SK-N-SH treated with all-trans-retinoic acid at 6 μM for 48 hours (cell line): ENCODE measurements at regions not wholly inside any gene's neighbourhood (a gene's known extent, or its start where the extent isn't known, plus 50 kb on each side); places are given as distances from the start of the nearest gene placed in this dataset.

Source experiments
- ATAC-seq: fragments of 200-7000 bp; cut with Tn5 transposase; 3 replicates; pipeline ENCODE4 v1.9.1; 2020; ENCODE audit warnings: mild to moderate bottlenecking, moderate library complexity
- ARNTL ChIP-seq: fragments of 450-650 bp; formaldehyde crosslinking; IDR thresholded peaks from 2 replicates; pipeline ENCODE4 v1.5.0; 2020; ENCODE audit warnings: low read depth, mild to moderate bottlenecking, moderate library complexity, borderline replicate concordance
- BACH2 ChIP-seq: fragments of 250-450 bp; sonication (Bioruptor Pico); IDR thresholded peaks from 2 replicates; pipeline ENCODE4 v1.9.0; 2021; ENCODE audit warnings: mild to moderate bottlenecking, borderline replicate concordance
- CSDC2 ChIP-seq: fragments of 250-450 bp; sonication (Bioruptor Pico); IDR thresholded peaks from 2 replicates; pipeline ENCODE4 v1.5.0; 2020; ENCODE audit warnings: mild to moderate bottlenecking, moderate library complexity
- CSRNP3 ChIP-seq: fragments of 250-450 bp; sonication (Bioruptor Pico); IDR thresholded peaks from 2 replicates; pipeline ENCODE4 v1.5.1; 2021; ENCODE audit warnings: mild to moderate bottlenecking, moderate library complexity
- ESRRG ChIP-seq: fragments of 250-450 bp; sonication (Bioruptor Pico); IDR thresholded peaks from 2 replicates; pipeline ENCODE4 v1.6.1; 2021; ENCODE audit warnings: mild to moderate bottlenecking
- GLIS3 ChIP-seq: fragments of 250-450 bp; sonication (Bioruptor Pico); IDR thresholded peaks from 2 replicates; pipeline ENCODE4 v1.5.0; 2020; ENCODE audit warnings: mild to moderate bottlenecking, moderate library complexity
- ISL1 ChIP-seq: fragments of 250-450 bp; sonication (Bioruptor Pico); IDR thresholded peaks from 2 replicates; pipeline ENCODE4 v2.1.2; 2022; ENCODE audit warnings: mild to moderate bottlenecking, moderate library complexity
- OSR1 ChIP-seq: fragments of 250-450 bp; sonication (Bioruptor Pico); IDR thresholded peaks from 2 replicates; pipeline ENCODE4 v1.8.0; 2022; ENCODE audit warnings: moderate library complexity, mild to moderate bottlenecking, inconsistent platforms
- PATZ1 ChIP-seq: fragments of 250-450 bp; sonication (Bioruptor Pico); IDR thresholded peaks from 2 replicates; pipeline ENCODE4 v1.8.0; 2020; ENCODE audit warnings: mild to moderate bottlenecking, moderate library complexity, borderline replicate concordance
- PPARA ChIP-seq: fragments of 250-450 bp; sonication (Bioruptor Pico); IDR thresholded peaks from 2 replicates; pipeline ENCODE4 v1.5.0; 2020; ENCODE audit warnings: mild to moderate bottlenecking, borderline replicate concordance
- RARB ChIP-seq: fragments of 250-450 bp; sonication (Bioruptor Pico); IDR thresholded peaks from 2 replicates; pipeline ENCODE4 v1.8.0; 2021; ENCODE audit warnings: mild to moderate bottlenecking, moderate library complexity
- TCF4 ChIP-seq: fragments of 250-450 bp; sonication (Bioruptor Pico); IDR thresholded peaks from 2 replicates; pipeline ENCODE4 v1.8.0; 2021; ENCODE audit warnings: mild to moderate bottlenecking, moderate library complexity, borderline replicate concordance
- TOX ChIP-seq: fragments of 250-450 bp; sonication (Bioruptor Pico); IDR thresholded peaks from 2 replicates; pipeline ENCODE4 v1.8.0; 2021; ENCODE audit warnings: mild to moderate bottlenecking, moderate library complexity, borderline replicate concordance
- ZC3H10 ChIP-seq: fragments of 250-450 bp; sonication (Bioruptor Pico); IDR thresholded peaks from 2 replicates; pipeline ENCODE4 v1.5.1; 2021; ENCODE audit warnings: mild to moderate bottlenecking, moderate library complexity
- ZFP30 ChIP-seq: fragments of 450-650 bp; formaldehyde crosslinking; IDR thresholded peaks from 2 replicates; pipeline ENCODE4 v1.5.0; 2022; ENCODE audit warnings: mild to moderate bottlenecking, moderate library complexity
- ZNF565 ChIP-seq: fragments of 450-650 bp; formaldehyde crosslinking; conservative IDR thresholded peaks from 2 replicates; pipeline ENCODE4 v1.5.0; 2020; ENCODE audit warnings: low read depth, mild to moderate bottlenecking, moderate library complexity
- ZNF70 ChIP-seq: fragments of 450-650 bp; formaldehyde crosslinking; IDR thresholded peaks from 2 replicates; pipeline ENCODE4 v1.5.0; 2020; ENCODE audit warnings: mild to moderate bottlenecking, moderate library complexity
- ZNF8 ChIP-seq: fragments of 450-650 bp; formaldehyde crosslinking; IDR thresholded peaks from 2 replicates; pipeline ENCODE4 v1.5.0; 2020; ENCODE audit warnings: mild to moderate bottlenecking, moderate library complexity
- TF ChIP-seq, protein P1 (sequence below): fragments of 250-450 bp; sonication (Bioruptor Pico); IDR thresholded peaks from 2 replicates; pipeline ENCODE4 v1.5.0; 2020; ENCODE audit warnings: mild to moderate bottlenecking, moderate library complexity
- TF ChIP-seq, protein P2 (sequence below): fragments of 250-450 bp; sonication (Bioruptor Pico); IDR thresholded peaks from 2 replicates; pipeline ENCODE4 v1.8.0; 2021; ENCODE audit warnings: low read depth, mild to moderate bottlenecking, moderate library complexity, borderline replicate concordance

GRCh38 chr5:93039888-93040287, 541.1 kb downstream of the NR2F1-AS1 start:
- ATAC-seq, result no peak
- TF ChIP-seq ZFP30 (CRISPR knock-in tag) (no peak), BACH2 (CRISPR knock-in tag) (no peak), ZNF70 (CRISPR knock-in tag) (no peak), ISL1 (no peak), ARNTL (no peak), PATZ1 (CRISPR knock-in tag) (no peak), ESRRG (CRISPR knock-in tag) (no peak), ZNF565 (CRISPR knock-in tag) (no peak), TOX (CRISPR knock-in tag) (no peak), GLIS3 (no peak), ZNF8 (CRISPR knock-in tag) (no peak), RARB (CRISPR knock-in tag) (no peak)
- TF ChIP-seq, protein P1, sequence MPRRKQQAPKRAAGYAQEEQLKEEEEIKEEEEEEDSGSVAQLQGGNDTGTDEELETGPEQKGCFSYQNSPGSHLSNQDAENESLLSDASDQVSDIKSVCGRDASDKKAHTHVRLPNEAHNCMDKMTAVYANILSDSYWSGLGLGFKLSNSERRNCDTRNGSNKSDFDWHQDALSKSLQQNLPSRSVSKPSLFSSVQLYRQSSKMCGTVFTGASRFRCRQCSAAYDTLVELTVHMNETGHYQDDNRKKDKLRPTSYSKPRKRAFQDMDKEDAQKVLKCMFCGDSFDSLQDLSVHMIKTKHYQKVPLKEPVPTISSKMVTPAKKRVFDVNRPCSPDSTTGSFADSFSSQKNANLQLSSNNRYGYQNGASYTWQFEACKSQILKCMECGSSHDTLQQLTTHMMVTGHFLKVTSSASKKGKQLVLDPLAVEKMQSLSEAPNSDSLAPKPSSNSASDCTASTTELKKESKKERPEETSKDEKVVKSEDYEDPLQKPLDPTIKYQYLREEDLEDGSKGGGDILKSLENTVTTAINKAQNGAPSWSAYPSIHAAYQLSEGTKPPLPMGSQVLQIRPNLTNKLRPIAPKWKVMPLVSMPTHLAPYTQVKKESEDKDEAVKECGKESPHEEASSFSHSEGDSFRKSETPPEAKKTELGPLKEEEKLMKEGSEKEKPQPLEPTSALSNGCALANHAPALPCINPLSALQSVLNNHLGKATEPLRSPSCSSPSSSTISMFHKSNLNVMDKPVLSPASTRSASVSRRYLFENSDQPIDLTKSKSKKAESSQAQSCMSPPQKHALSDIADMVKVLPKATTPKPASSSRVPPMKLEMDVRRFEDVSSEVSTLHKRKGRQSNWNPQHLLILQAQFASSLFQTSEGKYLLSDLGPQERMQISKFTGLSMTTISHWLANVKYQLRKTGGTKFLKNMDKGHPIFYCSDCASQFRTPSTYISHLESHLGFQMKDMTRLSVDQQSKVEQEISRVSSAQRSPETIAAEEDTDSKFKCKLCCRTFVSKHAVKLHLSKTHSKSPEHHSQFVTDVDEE (CRISPR knock-in tag), result no peak
- TF ChIP-seq, protein P2, sequence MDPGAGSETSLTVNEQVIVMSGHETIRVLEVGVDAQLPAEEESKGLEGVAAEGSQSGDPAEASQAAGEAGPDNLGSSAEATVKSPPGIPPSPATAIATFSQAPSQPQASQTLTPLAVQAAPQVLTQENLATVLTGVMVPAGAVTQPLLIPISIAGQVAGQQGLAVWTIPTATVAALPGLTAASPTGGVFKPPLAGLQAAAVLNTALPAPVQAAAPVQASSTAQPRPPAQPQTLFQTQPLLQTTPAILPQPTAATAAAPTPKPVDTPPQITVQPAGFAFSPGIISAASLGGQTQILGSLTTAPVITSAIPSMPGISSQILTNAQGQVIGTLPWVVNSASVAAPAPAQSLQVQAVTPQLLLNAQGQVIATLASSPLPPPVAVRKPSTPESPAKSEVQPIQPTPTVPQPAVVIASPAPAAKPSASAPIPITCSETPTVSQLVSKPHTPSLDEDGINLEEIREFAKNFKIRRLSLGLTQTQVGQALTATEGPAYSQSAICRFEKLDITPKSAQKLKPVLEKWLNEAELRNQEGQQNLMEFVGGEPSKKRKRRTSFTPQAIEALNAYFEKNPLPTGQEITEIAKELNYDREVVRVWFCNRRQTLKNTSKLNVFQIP, result no peak

DNA sequence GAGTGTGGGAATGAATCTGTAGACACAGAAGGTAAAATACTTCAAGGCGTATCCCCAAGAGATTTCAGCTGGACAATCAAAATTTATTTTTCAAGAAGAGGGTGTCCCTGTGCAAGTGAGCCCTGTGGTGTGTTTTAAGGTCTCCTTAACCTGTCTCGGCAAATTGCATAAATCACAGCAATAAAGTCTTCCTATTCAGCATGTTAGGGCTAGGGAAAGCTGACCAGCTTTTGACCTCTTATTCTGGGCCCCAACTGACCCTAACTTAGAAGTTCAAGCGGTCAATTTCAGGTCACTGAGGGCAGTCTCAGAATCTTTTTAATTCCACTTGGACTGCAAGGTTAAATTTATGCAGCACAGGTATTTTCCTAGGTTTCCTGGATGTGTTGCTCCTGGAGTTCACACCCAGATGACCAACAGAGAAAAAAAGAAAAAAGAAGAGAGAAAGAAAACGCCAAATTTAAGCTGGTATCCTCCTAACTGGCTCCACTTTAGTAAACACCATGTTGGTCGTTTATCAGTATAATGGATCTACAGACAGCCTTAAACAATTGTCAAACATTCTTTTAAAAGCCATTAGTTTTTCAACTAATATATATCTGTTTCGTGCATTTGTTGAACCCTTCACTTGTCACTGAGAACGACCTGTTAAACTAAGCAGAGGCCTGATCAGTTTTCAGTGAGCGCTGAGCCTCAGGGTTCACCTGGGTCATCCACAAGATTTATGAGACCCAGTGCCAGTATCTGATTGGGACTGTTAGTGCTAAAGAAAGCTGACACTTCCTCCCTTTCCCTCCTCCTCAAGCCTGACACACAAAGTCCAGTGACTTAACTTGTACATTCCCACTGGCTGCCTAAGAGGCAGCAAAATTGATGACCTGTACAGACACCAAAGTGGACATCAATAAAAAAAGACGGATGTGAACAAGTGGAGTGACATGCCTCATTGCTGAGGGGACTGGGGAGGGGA, 546.1 kb downstream of the NR2F1-AS1 start:
- no peak for TF ChIP-seq OSR1 (CRISPR knock-in tag)
- 0 out of 2 replicates have a peak, but pooled peaks have one; percentile 59 for TF ChIP-seq TOX (CRISPR knock-in tag)
- TF ChIP-seq, all 23 proteins: peak for 1

GRCh38 chr5:93022796-93023447, 558.1 kb downstream of the NR2F1-AS1 start:
- peak; percentile 19; the same call in 1 of the 3 replicates for ATAC-seq
- TF ChIP-seq CSRNP3 (CRISPR knock-in tag) (no peak), CSDC2 (CRISPR knock-in tag) (no peak), TOX (CRISPR knock-in tag) (no peak), ZNF565 (CRISPR knock-in tag) (no peak), ISL1 (no peak; the same call in 1 of the 2 replicates), PATZ1 (CRISPR knock-in tag) (no peak), ARNTL (no peak), OSR1 (CRISPR knock-in tag) (no peak), PPARA (no peak), ZC3H10 (CRISPR knock-in tag) (no peak), BACH2 (CRISPR knock-in tag) (no peak), TCF4 (CRISPR knock-in tag) (no peak)
- TF ChIP-seq, protein P2, result no peak
- TF ChIP-seq, protein P1 (CRISPR knock-in tag), result no peak

More for the DNA sequence above, 546.1 kb downstream of the NR2F1-AS1 start:
- ATAC-seq, result peak; percentile 74
